NB4 (cell line): ENCODE measurements at regions not wholly inside any gene's neighbourhood (a gene's known extent, or its start where the extent isn't known, plus 50 kb on each side); places are given as distances from the start of the nearest gene placed in this dataset.

Experiments
- DNase-seq: peaks from one replicate; pipeline ENCODE4 v3.0.0; 2010; ENCODE audit warnings: low read depth
- H3K4me3 ChIP-seq: one replicate; pipeline ENCODE4 v1.5.1; 2011; ENCODE audit warnings: mild to moderate bottlenecking, low read depth, low read length, moderate library complexity
- CTCF ChIP-seq: IDR thresholded peaks from one replicate; pipeline ENCODE4 v1.5.1; 2012; ENCODE audit warnings: low read depth, low read length
- POLR2A ChIP-seq: IDR thresholded peaks from 2 replicates; pipeline ENCODE4 v1.6.1; 2011; ENCODE audit warnings: mild to moderate bottlenecking; ENCODE audit not compliant: insufficient read length; ENCODE audit errors: extremely low read depth

GRCh38 chr17:77090476-77090875 lies 50.3 kb upstream of the SEC14L1 start:
- TF ChIP-seq CTCF (no peak), POLR2A (no peak)
- H3K4me3 ChIP-seq: no peak overlapping the region
- DNase-seq: no peak
